ENCODE measurements at regions not wholly inside any gene's neighbourhood (a gene's known extent, or its start where the extent isn't known, plus 50 kb on each side); places are given as distances from the start of the nearest gene placed in this dataset.

GRCh38 chr5:58358501-58359178 is 101.2 kb downstream of the PLK2 start:
- no peaks in the 10 kb centered on the region for H3K4me1 ChIP-seq (ENCODE audit: control insufficient read depth in 4 of 4, insufficient read depth in 4 of 4, low read length in 3 of 4)
- H3K9ac ChIP-seq (ENCODE audit: low read depth in 1 of 2, low read length in 2 of 2): no peak overlapping the region
- DNase-seq (ENCODE audit: low spot score): no peak
- H3K9me3 ChIP-seq (ENCODE audit: control insufficient read depth in 4 of 4, low read length in 3 of 4): no peaks in the 10 kb centered on the region
- TF ChIP-seq JUND (IDR thresholded peaks at IDR 0.05) (no peak), YY1 (IDR thresholded peaks at IDR 0.05) (no peak), CTCF (IDR thresholded peaks at IDR 0.05; ENCODE audit: low read depth, low read length, missing input control) (no peak), ZBTB33 (IDR thresholded peaks at IDR 0.05) (no peak), RXRA (IDR thresholded peaks at IDR 0.05) (no peak), ATF3 (IDR thresholded peaks at IDR 0.05) (no peak), NR2F2 (IDR thresholded peaks at IDR 0.05) (no peak), HNF4G (IDR thresholded peaks at IDR 0.05) (no peak), SP1 (IDR thresholded peaks at IDR 0.05) (no peak), REST (IDR thresholded peaks at IDR 0.05) (no peak), FOXA2 (IDR thresholded peaks at IDR 0.05) (no peak), EGR1 (IDR thresholded peaks at IDR 0.05; ENCODE audit: low read depth in 2 of 2) (no peak), TAF1 (conservative IDR thresholded peaks at IDR 0.05) (no peak), MAX (IDR thresholded peaks at IDR 0.05) (no peak), RAD21 (IDR thresholded peaks at IDR 0.05) (no peak), HNF4A (conservative IDR thresholded peaks at IDR 0.05) (no peak), GABPA (IDR thresholded peaks at IDR 0.05 in 1 of 2, conservative IDR thresholded peaks at IDR 0.05 in 1 of 2) (no peak), FOXA1 (IDR thresholded peaks at IDR 0.05) (no peak)
- H3K36me3 ChIP-seq (ENCODE audit: control insufficient read depth in 4 of 4, insufficient read depth in 3 of 4, low read depth in 1 of 4, low read length in 3 of 4): no peaks in the 10 kb centered on the region
- no peaks in the 10 kb centered on the region for H3K27me3 ChIP-seq (ENCODE audit: control insufficient read depth in 4 of 4, insufficient read depth in 4 of 4, low read length in 3 of 4)
- no peak overlapping the region for H3K4me3 ChIP-seq (ENCODE audit: low read depth in 1 of 3, low read length in 3 of 3)
- no peak overlapping the region for H3K27ac ChIP-seq (ENCODE audit: low read depth in 1 of 2, low read length in 2 of 2)
- 78% methylated on average over 11 of the region's 11 CpGs for WGBS

Data from liver (tissue), 8 donors.